ENCODE measurements at regions not wholly inside any gene's neighbourhood (a gene's known extent, or its start where the extent isn't known, plus 50 kb on each side); places are given as distances from the start of the nearest gene placed in this dataset.
"Not testable (repeated sequence)": the region's sequence is repeated elsewhere in the genome, so short reads cannot be mapped to it uniquely, and the experiment has no call there.

GRCh38 chr13:70613295-70613694 is 505.0 kb upstream of the KLHL1 start:
- DNase-seq: no peak

- no peak for DNase-seq
Measured at GRCh38 chr13:70612881-70613280, 504.6 kb upstream of the KLHL1 start.

- DNase-seq: no peak
Measured at GRCh38 chr13:70604448-70604847, 496.2 kb upstream of the KLHL1 start.

GRCh38 chr13:70593716-70594115 is 485.5 kb upstream of the KLHL1 start:
- DNase-seq: no peak

GRCh38 chr13:70585109-70585508 is 476.9 kb upstream of the KLHL1 start:
- DNase-seq: no peak

GRCh38 chr13:70580825-70581224 is 472.6 kb upstream of the KLHL1 start:
- DNase-seq: no peak

GRCh38 chr13:70579941-70580340 is 471.7 kb upstream of the KLHL1 start:
- DNase-seq: no peak

GRCh38 chr13:70571221-70571620 is 463.0 kb upstream of the KLHL1 start:
- DNase-seq: no peak

- no peak for DNase-seq
Measured at GRCh38 chr13:70568571-70568970, 460.3 kb upstream of the KLHL1 start.

- no peak for DNase-seq
Measured at GRCh38 chr13:70544706-70545105, 436.5 kb upstream of the KLHL1 start.

GRCh38 chr13:70541451-70541850 is 433.2 kb upstream of the KLHL1 start:
- DNase-seq: no peak

GRCh38 chr13:70534466-70534865 is 426.2 kb upstream of the KLHL1 start:
- no peak for DNase-seq

- DNase-seq: no peak
Measured at GRCh38 chr13:70529652-70530051, 421.4 kb upstream of the KLHL1 start.

GRCh38 chr13:70527599-70527998 is 419.3 kb upstream of the KLHL1 start:
- no peak for DNase-seq

GRCh38 chr13:70523622-70524021 is 415.4 kb upstream of the KLHL1 start:
- no peak for DNase-seq

- DNase-seq: no peak
Measured at GRCh38 chr13:70520275-70521036, 412.2 kb upstream of the KLHL1 start.

- DNase-seq: no peak
Measured at GRCh38 chr13:70518081-70518480, 409.8 kb upstream of the KLHL1 start.

GRCh38 chr13:70516226-70516625 is 408.0 kb upstream of the KLHL1 start:
- DNase-seq: no peak

- DNase-seq: not testable (repeated sequence)
Measured at GRCh38 chr13:70511861-70512417, 403.7 kb upstream of the KLHL1 start.

- no peak for DNase-seq
Measured at GRCh38 chr13:70505809-70506208, 397.6 kb upstream of the KLHL1 start.

- no peak for DNase-seq
Measured at GRCh38 chr13:70502944-70503343, 394.7 kb upstream of the KLHL1 start.

GRCh38 chr13:70490320-70490935 is 382.2 kb upstream of the KLHL1 start:
- no peak for DNase-seq

GRCh38 chr13:70484931-70485330 is 376.7 kb upstream of the KLHL1 start:
- DNase-seq: no peak

- no peak for DNase-seq
Measured at GRCh38 chr13:70483599-70484276, 375.5 kb upstream of the KLHL1 start.

Measured in CD4-positive, alpha-beta T cell treated with Interleukin-6 for 4 hours (primary cell).